CD14-positive monocyte (primary cell): ENCODE measurements at regions not wholly inside any gene's neighbourhood (a gene's known extent, or its start where the extent isn't known, plus 50 kb on each side); places are given as distances from the start of the nearest gene placed in this dataset.

Experiments used
- DNase-seq, 3 donors: peaks; one replicate each; pipeline ENCODE4 v3.0.0-alpha.2; 2011 to 2022
- H2AFZ ChIP-seq: 2 replicates; pipeline ENCODE4 v1.6.0; 2012; ENCODE audit warnings: mild to moderate bottlenecking, low read depth, low read length, inconsistent platforms; ENCODE audit not compliant: insufficient read depth, poor library complexity, severe bottlenecking
- H3K27ac ChIP-seq, 2 donors: 1 replicate in 1 of 2; 2 replicates in 1 of 2; pipeline ENCODE4 v1.5.1; 2012 to 2013; ENCODE audit warnings: low read length in 2 of 2, control low read depth in 1 of 2, inconsistent platforms in 1 of 2, low read depth in 1 of 2, mild to moderate bottlenecking in 1 of 2
- H3K27me3 ChIP-seq, 2 donors: one replicate each; pipeline versions ENCODE4 v1.6.0 to v1.6.1; 2011 to 2013; ENCODE audit warnings: low read length in 2 of 2; ENCODE audit not compliant: control insufficient read depth in 2 of 2, insufficient read depth in 2 of 2
- H3K36me3 ChIP-seq, 2 donors: replicated peaks in 1 of 2; 1 replicate in 1 of 2; 2 replicates in 1 of 2; pipeline versions ENCODE4 v1.5.1 to v1.6.1; 2012 to 2013; ENCODE audit warnings: low read length in 2 of 2, control low read depth in 1 of 2, inconsistent platforms in 1 of 2, mild to moderate bottlenecking in 1 of 2; ENCODE audit not compliant: insufficient read depth in 2 of 2, control insufficient read depth in 1 of 2
- H3K4me1 ChIP-seq, 2 donors: 1 replicate in 1 of 2; 2 replicates in 1 of 2; pipeline versions ENCODE4 v1.5.1 to v1.6.1; 2012 to 2013; ENCODE audit warnings: low read length in 2 of 2, control low read depth in 1 of 2, inconsistent platforms in 1 of 2, mild to moderate bottlenecking in 1 of 2, moderate library complexity in 1 of 2; ENCODE audit not compliant: insufficient read depth in 2 of 2, control insufficient read depth in 1 of 2
- H3K4me2 ChIP-seq: replicated peaks from 2 replicates; pipeline ENCODE3; 2012; ENCODE audit warnings: low read length, moderate library complexity, mild to moderate bottlenecking; ENCODE audit not compliant: poor library complexity, severe bottlenecking; ENCODE audit errors: extremely low read depth
- H3K4me3 ChIP-seq, 3 experiments: fragments of 200-600 bp in 1 of 3; sonication (generic) in 1 of 3; replicated peaks in 1 of 3; 1 replicate in 2 of 3; 2 replicates in 1 of 3; pipeline ENCODE4 v1.5.1; 2011 to 2013; ENCODE audit warnings: low read length in 3 of 3, mild to moderate bottlenecking in 3 of 3, control low read depth in 2 of 3, low read depth in 2 of 3, inconsistent platforms in 1 of 3, moderate library complexity in 1 of 3
- H3K79me2 ChIP-seq: 2 replicates; pipeline ENCODE4 v1.6.0; 2012; ENCODE audit warnings: mild to moderate bottlenecking, control low read depth, inconsistent platforms, low read length, moderate library complexity; ENCODE audit not compliant: insufficient read depth
- H3K9ac ChIP-seq: 2 replicates; pipeline ENCODE4 v1.6.0; 2017; ENCODE audit warnings: low read length, mild to moderate bottlenecking; ENCODE audit not compliant: insufficient read depth, poor library complexity, severe bottlenecking
- H3K9me3 ChIP-seq, 2 donors: replicated peaks in 1 of 2; 1 replicate in 1 of 2; 2 replicates in 1 of 2; pipeline versions ENCODE4 v1.5.1 to v1.6.1; 2012 to 2013; ENCODE audit warnings: low read length in 2 of 2, control low read depth in 1 of 2; ENCODE audit not compliant: control insufficient read depth in 1 of 2, insufficient read depth in 1 of 2
- H4K20me1 ChIP-seq: 2 replicates; pipeline ENCODE4 v1.6.0; 2012; ENCODE audit warnings: mild to moderate bottlenecking, low read length, control low read depth, moderate library complexity; ENCODE audit not compliant: insufficient read depth
- H3K27ac Mint-ChIP-seq, 7 donors: one replicate each; pipeline ENCODE4 v1.8.0; 2020; ENCODE audit warnings: mild to moderate bottlenecking in 7 of 7, mixed read lengths in 7 of 7, moderate library complexity in 6 of 7, inconsistent platforms in 2 of 7
- H3K27me3 Mint-ChIP-seq, 3 donors: one replicate each; pipeline ENCODE4 v1.8.0; 2021 to 2022; ENCODE audit warnings: low read depth in 3 of 3, mild to moderate bottlenecking in 3 of 3, mixed read lengths in 3 of 3, moderate library complexity in 3 of 3, inconsistent platforms in 1 of 3
- H3K36me3 Mint-ChIP-seq, 2 donors: one replicate each; pipeline ENCODE4 v1.8.0; 2020; ENCODE audit warnings: mixed read lengths in 2 of 2, inconsistent platforms in 1 of 2, mild to moderate bottlenecking in 1 of 2
- H3K4me1 Mint-ChIP-seq: one replicate; pipeline ENCODE4 v1.8.0; 2020; ENCODE audit warnings: mild to moderate bottlenecking, mixed read lengths
- H3K4me3 Mint-ChIP-seq, 2 donors: one replicate each; pipeline ENCODE4 v1.8.0; 2020; ENCODE audit warnings: mild to moderate bottlenecking in 2 of 2, mixed read lengths in 2 of 2, moderate library complexity in 1 of 2
- H3K9me3 Mint-ChIP-seq, 7 donors: one replicate each; pipeline ENCODE4 v1.8.0; 2020 to 2022; ENCODE audit warnings: mixed read lengths in 7 of 7, mild to moderate bottlenecking in 6 of 7, moderate library complexity in 6 of 7, inconsistent platforms in 2 of 7
- CTCF ChIP-seq: fragments of 200-600 bp; IDR thresholded peaks from one replicate; pipeline ENCODE4 v1.8.0; 2022; ENCODE audit warnings: antibody characterized with exemption, mild to moderate bottlenecking
- WGBS: methylation state at CpG from one replicate; pipeline ENCODE4 v1.1.5; 2013; ENCODE audit warnings: missing lambda C conversion rate; ENCODE audit not compliant: insufficient coverage; 5-methylcytosine and 5-hydroxymethylcytosine counted together
- intact Hi-C, 2 donors: fragments of 100-400 bp; cut with micrococcal nuclease; formaldehyde crosslinking; loops; one replicate each; pipeline versions ENCODE4 v1.15.0 to v1.15.1; 2023

GRCh38 chrY:19268331-19268730 is 476.2 kb downstream of the KDM5D start:
- no peak overlapping the region for H3K27ac ChIP-seq
- no peak for TF ChIP-seq CTCF
- Mint-ChIP-seq H3K4me1 (no peaks in the 10 kb centered on the region), H3K9me3 (peaks cover 0 to 2% (median 0%) of the 10 kb centered on the region in 7 donors), H3K36me3 (no peaks in the 10 kb centered on the region), H3K27ac (no peak overlapping the region), H3K27me3 (no peaks in the 10 kb centered on the region), H3K4me3 (no peak overlapping the region)
- H3K27me3 ChIP-seq = no peaks in the 10 kb centered on the region
- H3K9ac ChIP-seq = no peak overlapping the region
- intact Hi-C loops = no loop called here
- H4K20me1 ChIP-seq = no peaks in the 10 kb centered on the region
- no peak overlapping the region for H3K4me3 ChIP-seq
- H3K4me2 ChIP-seq = no peak overlapping the region
- H3K4me1 ChIP-seq = no peaks in the 10 kb centered on the region
- H3K79me2 ChIP-seq = no peaks in the 10 kb centered on the region
- H2AFZ ChIP-seq = no peak overlapping the region
- WGBS = 100% methylated on average over 1 of the region's 2 CpGs
- H3K9me3 ChIP-seq = no peaks in the 10 kb centered on the region
- DNase-seq = no peak
- no peaks in the 10 kb centered on the region for H3K36me3 ChIP-seq

- H4K20me1 ChIP-seq = no peaks in the 10 kb centered on the region
- no peaks in the 10 kb centered on the region for H3K4me1 ChIP-seq
- H3K27me3 ChIP-seq = no peaks in the 10 kb centered on the region
- no peaks in the 10 kb centered on the region for H3K36me3 ChIP-seq
- Mint-ChIP-seq H3K27me3 (no peaks in the 10 kb centered on the region), H3K4me1 (no peaks in the 10 kb centered on the region), H3K36me3 (no peaks in the 10 kb centered on the region), H3K4me3 (no peak overlapping the region), H3K9me3 (no peaks in the 10 kb centered on the region), H3K27ac (no peak overlapping the region)
- H3K4me2 ChIP-seq = no peak overlapping the region
- no peak overlapping the region for H3K9ac ChIP-seq
- no CpG with 5 or more reads among the region's 2 CpGs for WGBS
- H3K9me3 ChIP-seq = no peaks in the 10 kb centered on the region
- H3K4me3 ChIP-seq = no peak overlapping the region
- no peak for DNase-seq
- intact Hi-C loops = no loop called here
- no peak overlapping the region for H2AFZ ChIP-seq
- no peak for TF ChIP-seq CTCF
- H3K79me2 ChIP-seq = no peaks in the 10 kb centered on the region
- no peak overlapping the region for H3K27ac ChIP-seq
Measured at GRCh38 chrY:19265404-19265803, 479.1 kb downstream of the KDM5D start.
